Osteocyte (in vitro differentiated cells): ENCODE measurements at regions not wholly inside any gene's neighbourhood (a gene's known extent, or its start where the extent isn't known, plus 50 kb on each side); places are given as distances from the start of the nearest gene placed in this dataset.

Experiments used
- DNase-seq: peaks from one replicate; pipeline ENCODE4 v3.0.0; 2021; ENCODE audit warnings: mixed read lengths; ENCODE audit not compliant: unreplicated experiment; ENCODE audit errors: extremely low spot score
- H3K27ac Mint-ChIP-seq: one replicate; pipeline ENCODE4 v1.8.0; 2021; ENCODE audit warnings: mild to moderate bottlenecking, mixed read lengths; ENCODE audit not compliant: unreplicated experiment
- H3K27me3 Mint-ChIP-seq: one replicate; pipeline ENCODE4 v1.8.0; 2021; ENCODE audit warnings: mixed read lengths; ENCODE audit not compliant: unreplicated experiment
- H3K36me3 Mint-ChIP-seq: one replicate; pipeline ENCODE4 v1.8.0; 2021; ENCODE audit warnings: mixed read lengths; ENCODE audit not compliant: unreplicated experiment
- H3K4me1 Mint-ChIP-seq: one replicate; pipeline ENCODE4 v1.8.0; 2021; ENCODE audit warnings: mixed read lengths; ENCODE audit not compliant: unreplicated experiment
- H3K4me3 Mint-ChIP-seq: one replicate; pipeline ENCODE4 v1.8.0; 2021; ENCODE audit warnings: mild to moderate bottlenecking, moderate library complexity, mixed read lengths; ENCODE audit not compliant: unreplicated experiment
- H3K9me3 Mint-ChIP-seq: one replicate; pipeline ENCODE4 v1.8.0; 2021; ENCODE audit warnings: mixed read lengths; ENCODE audit not compliant: unreplicated experiment
- CTCF ChIP-seq: fragments of 200-600 bp; sonication (generic); IDR thresholded peaks from 2 replicates; pipeline ENCODE4 v1.5.0; 2021; ENCODE audit warnings: antibody characterized with exemption, mild to moderate bottlenecking, moderate library complexity

DNA sequence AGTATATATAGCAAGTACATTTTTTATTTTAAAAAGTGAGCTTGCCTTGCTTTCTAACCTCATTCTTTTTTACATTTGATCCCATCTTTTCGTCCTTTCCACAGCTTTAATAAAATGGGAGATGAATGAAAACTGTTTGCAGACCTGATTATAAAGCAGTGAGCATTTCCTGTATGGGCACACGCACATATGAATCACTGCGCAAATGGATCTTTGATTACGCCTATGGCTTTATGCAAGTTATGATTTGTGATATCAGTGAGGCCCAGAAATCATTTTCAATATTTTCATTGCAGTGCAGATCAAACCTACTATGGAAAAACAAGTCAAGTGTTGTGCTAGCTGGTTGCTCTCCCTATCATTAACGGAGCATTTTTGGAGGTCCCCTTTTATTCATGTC lies 1073.0 kb downstream of the MAT2B start:
- Mint-ChIP-seq H3K4me1 (no peaks in the 10 kb centered on the region), H3K27me3 (no peaks in the 10 kb centered on the region), H3K36me3 (no peaks in the 10 kb centered on the region), H3K4me3 (no peak overlapping the region), H3K27ac (no peak overlapping the region), H3K9me3 (no peaks in the 10 kb centered on the region)
- no peak for TF ChIP-seq CTCF
- no peak for DNase-seq

- H3K4me1 Mint-ChIP-seq: no peaks in the 10 kb centered on the region
- no peak for DNase-seq
- H3K4me3 Mint-ChIP-seq: no peak overlapping the region
- H3K27ac Mint-ChIP-seq: no peak overlapping the region
- no peaks in the 10 kb centered on the region for H3K9me3 Mint-ChIP-seq
- no peaks in the 10 kb centered on the region for H3K36me3 Mint-ChIP-seq
- no peak for TF ChIP-seq CTCF
- H3K27me3 Mint-ChIP-seq: no peaks in the 10 kb centered on the region
Observed at GRCh38 chr5:164578911-164579310, 1073.5 kb downstream of the MAT2B start.

GRCh38 chr5:164580155-164580554 lies 1074.7 kb downstream of the MAT2B start:
- H3K27me3 Mint-ChIP-seq: no peaks in the 10 kb centered on the region
- TF ChIP-seq CTCF: no peak
- H3K4me3 Mint-ChIP-seq: no peak overlapping the region
- no peaks in the 10 kb centered on the region for H3K4me1 Mint-ChIP-seq
- no peaks in the 10 kb centered on the region for H3K9me3 Mint-ChIP-seq
- no peaks in the 10 kb centered on the region for H3K36me3 Mint-ChIP-seq
- H3K27ac Mint-ChIP-seq: no peak overlapping the region
- DNase-seq: no peak

- H3K36me3 Mint-ChIP-seq: no peaks in the 10 kb centered on the region
- no peaks in the 10 kb centered on the region for H3K27me3 Mint-ChIP-seq
- H3K27ac Mint-ChIP-seq: no peak overlapping the region
- H3K4me3 Mint-ChIP-seq: no peak overlapping the region
- no peaks in the 10 kb centered on the region for H3K9me3 Mint-ChIP-seq
- no peaks in the 10 kb centered on the region for H3K4me1 Mint-ChIP-seq
- DNase-seq: no peak
- TF ChIP-seq CTCF: no peak
Observed at GRCh38 chr5:164581889-164582288, 1076.5 kb downstream of the MAT2B start.

- H3K27me3 Mint-ChIP-seq: no peaks in the 10 kb centered on the region
- H3K4me1 Mint-ChIP-seq: no peaks in the 10 kb centered on the region
- DNase-seq: no peak
- H3K9me3 Mint-ChIP-seq: no peaks in the 10 kb centered on the region
- TF ChIP-seq CTCF: no peak
- H3K36me3 Mint-ChIP-seq: no peaks in the 10 kb centered on the region
- H3K27ac Mint-ChIP-seq: no peak overlapping the region
- H3K4me3 Mint-ChIP-seq: no peak overlapping the region
Observed at GRCh38 chr5:164593982-164594381, 1088.6 kb downstream of the MAT2B start.
